Neural crest cell (in vitro differentiated cells): ENCODE measurements at regions not wholly inside any gene's neighbourhood (a gene's known extent, or its start where the extent isn't known, plus 50 kb on each side); places are given as distances from the start of the nearest gene placed in this dataset.
"Not testable (repeated sequence)": the region's sequence is repeated elsewhere in the genome, so short reads cannot be mapped to it uniquely, and the experiment has no call there.

ENCODE experiments used
- DNase-seq: peaks from one replicate; pipeline ENCODE4 v3.0.0; 2021; ENCODE audit warnings: low read depth, mixed read lengths, low spot score
- H3K27ac Mint-ChIP-seq: one replicate; pipeline ENCODE4 v1.8.0; 2021; ENCODE audit warnings: mild to moderate bottlenecking, mixed read lengths; ENCODE audit not compliant: unreplicated experiment
- H3K27me3 Mint-ChIP-seq: 2 replicates; pipeline ENCODE4 v1.8.0; 2021; ENCODE audit warnings: low read depth, mild to moderate bottlenecking, mixed read lengths
- H3K36me3 Mint-ChIP-seq: 2 replicates; pipeline ENCODE4 v1.8.0; 2021; ENCODE audit warnings: low read depth, mild to moderate bottlenecking, mixed read lengths
- H3K4me1 Mint-ChIP-seq: 2 replicates; pipeline ENCODE4 v1.8.0; 2021; ENCODE audit warnings: mixed read lengths
- H3K4me3 Mint-ChIP-seq: one replicate; pipeline ENCODE4 v1.8.0; 2021; ENCODE audit warnings: mild to moderate bottlenecking, mixed read lengths
- H3K9me3 Mint-ChIP-seq: 2 replicates; pipeline ENCODE4 v1.8.0; 2021; ENCODE audit warnings: mixed read lengths
- CTCF ChIP-seq: fragments of 200-600 bp; sonication (generic); conservative IDR thresholded peaks from 2 replicates; pipeline ENCODE4 v1.5.0; 2021; ENCODE audit warnings: antibody characterized with exemption, mild to moderate bottlenecking

- H3K4me1 Mint-ChIP-seq = peaks cover 14% of the 10 kb centered on the region
- H3K4me3 Mint-ChIP-seq = no peak overlapping the region
- no peaks in the 10 kb centered on the region for H3K27me3 Mint-ChIP-seq
- no peak for TF ChIP-seq CTCF
- H3K36me3 Mint-ChIP-seq = peaks cover 2% of the 10 kb centered on the region
- no peaks in the 10 kb centered on the region for H3K9me3 Mint-ChIP-seq
- no peak for DNase-seq
- no peak overlapping the region for H3K27ac Mint-ChIP-seq
These were observed 67.2 kb upstream of the PHLPP1 start for GRCh38 chr18:62648045-62648678.

GRCh38 chr18:62651276-62652056 is 63.9 kb upstream of the PHLPP1 start:
- Mint-ChIP-seq H3K9me3 (no peaks in the 10 kb centered on the region), H3K36me3 (no peaks in the 10 kb centered on the region), H3K4me3 (no peak overlapping the region), H3K27me3 (no peaks in the 10 kb centered on the region), H3K4me1 (peaks cover 11% of the 10 kb centered on the region), H3K27ac (peak overlapping the region; percentile 19)
- no peak for TF ChIP-seq CTCF
- DNase-seq = no peak

- H3K9me3 Mint-ChIP-seq, H3K27ac Mint-ChIP-seq, H3K36me3 Mint-ChIP-seq, H3K27me3 Mint-ChIP-seq, H3K4me3 Mint-ChIP-seq, DNase-seq: not testable (repeated sequence)
- H3K4me1 Mint-ChIP-seq = peaks cover 11% of the 10 kb centered on the region
These were observed 63.2 kb upstream of the PHLPP1 start for GRCh38 chr18:62652057-62652629.

GRCh38 chr18:62655520-62656219 is 59.7 kb upstream of the PHLPP1 start:
- no peak for TF ChIP-seq CTCF
- Mint-ChIP-seq H3K36me3 (peaks cover 2% of the 10 kb centered on the region), H3K4me1 (peaks cover 14% of the 10 kb centered on the region), H3K27me3 (no peaks in the 10 kb centered on the region), H3K4me3 (no peak overlapping the region), H3K9me3 (peaks cover 2% of the 10 kb centered on the region), H3K27ac (peak overlapping the region; percentile 35)
- DNase-seq = no peak

GRCh38 chr18:62658028-62658427 is 57.3 kb upstream of the PHLPP1 start:
- no peak overlapping the region for H3K27ac Mint-ChIP-seq
- H3K4me3 Mint-ChIP-seq = no peak overlapping the region
- H3K36me3 Mint-ChIP-seq = peaks cover 2% of the 10 kb centered on the region
- no peaks in the 10 kb centered on the region for H3K27me3 Mint-ChIP-seq
- TF ChIP-seq CTCF = no peak
- peaks cover 3% of the 10 kb centered on the region for H3K4me1 Mint-ChIP-seq
- no peak for DNase-seq
- H3K9me3 Mint-ChIP-seq = peaks cover 2% of the 10 kb centered on the region
